SIG-M5 treated with dmso at 0.1 percent for 504 hours (cell line): ENCODE measurements at regions not wholly inside any gene's neighbourhood (a gene's known extent, or its start where the extent isn't known, plus 50 kb on each side); places are given as distances from the start of the nearest gene placed in this dataset.
"Not testable (repeated sequence)": the region's sequence is repeated elsewhere in the genome, so short reads cannot be mapped to it uniquely, and the experiment has no call there.

Source experiments
- DNase-seq: peaks from one replicate; lab custom pipeline; 2025; ENCODE audit not compliant: unreplicated experiment; lab: John Stamatoyannopoulos, UW

DNA sequence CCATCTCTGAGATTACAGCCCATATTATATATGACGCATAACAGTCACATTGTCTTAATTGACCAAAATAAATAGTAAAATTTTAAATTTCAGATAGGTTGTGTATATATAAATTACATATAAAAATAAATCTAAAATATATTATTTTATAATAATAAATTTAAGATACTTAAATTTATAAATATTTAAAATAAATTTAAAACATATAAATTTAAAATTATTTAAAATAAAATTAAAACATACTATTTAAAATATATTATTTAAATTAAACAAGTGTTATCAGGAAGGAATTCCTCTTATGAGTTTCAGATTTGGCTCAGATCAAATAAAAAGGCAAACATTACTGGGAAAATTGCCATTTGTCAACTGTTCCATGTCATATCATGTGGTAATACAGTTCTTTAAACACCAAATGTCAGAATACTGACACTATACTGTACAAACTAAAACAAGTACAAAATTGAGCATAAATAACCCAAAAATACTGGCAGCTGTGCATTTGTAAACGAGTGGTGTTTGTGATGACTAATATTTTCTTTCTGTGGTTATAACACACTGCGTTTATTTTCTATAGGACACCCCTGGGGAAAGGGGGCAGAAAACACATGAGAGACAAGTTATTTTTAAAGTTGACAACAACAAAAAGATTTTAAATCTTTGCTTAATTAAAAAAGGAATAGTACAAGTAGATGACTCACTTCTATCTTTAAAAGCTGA is 71.3 kb upstream of the DGKB start:
- DNase-seq = no peak

DNA sequence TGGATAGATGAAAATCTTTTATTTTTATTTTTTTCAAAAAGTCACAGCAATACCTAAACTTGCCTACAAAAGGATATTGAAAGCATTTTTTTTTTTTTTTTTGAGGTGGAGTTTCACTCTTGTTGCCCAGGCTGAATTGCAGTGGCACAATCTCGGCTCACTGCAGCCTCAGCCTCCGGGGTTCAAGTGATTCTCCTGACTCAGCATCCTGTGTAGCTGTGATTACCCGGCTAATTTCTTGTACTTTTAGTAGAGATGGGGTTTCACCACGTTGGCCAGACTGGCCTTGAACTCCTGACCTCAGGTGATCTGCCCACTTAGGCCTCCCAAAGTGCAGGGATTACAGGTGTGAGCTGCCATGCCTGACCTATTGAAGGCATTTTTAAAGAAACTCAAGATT is 69.1 kb upstream of the DGKB start:
- not testable (repeated sequence) for DNase-seq

GRCh38 chr7:14967376-14967775 is 64.8 kb upstream of the DGKB start:
- not testable (repeated sequence) for DNase-seq

DNA sequence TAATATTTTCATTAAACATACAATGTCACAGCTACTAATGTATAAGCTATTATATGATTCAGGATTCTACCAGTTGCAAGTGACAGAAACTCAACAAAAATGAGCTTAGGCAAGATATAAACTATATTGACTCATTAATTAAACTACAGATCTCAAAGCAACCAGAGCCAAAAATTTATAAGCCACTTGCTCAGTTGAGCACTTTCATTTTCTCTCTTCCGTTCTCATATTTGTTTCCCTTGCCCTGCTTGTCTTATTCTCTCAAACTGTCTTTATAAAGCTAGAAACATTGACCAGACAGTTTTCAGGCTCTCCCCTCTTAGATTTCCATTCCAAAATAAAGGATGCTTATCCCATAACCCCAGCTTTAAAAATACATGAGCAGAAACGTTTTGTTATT is 60.2 kb upstream of the DGKB start:
- DNase-seq = no peak

DNA sequence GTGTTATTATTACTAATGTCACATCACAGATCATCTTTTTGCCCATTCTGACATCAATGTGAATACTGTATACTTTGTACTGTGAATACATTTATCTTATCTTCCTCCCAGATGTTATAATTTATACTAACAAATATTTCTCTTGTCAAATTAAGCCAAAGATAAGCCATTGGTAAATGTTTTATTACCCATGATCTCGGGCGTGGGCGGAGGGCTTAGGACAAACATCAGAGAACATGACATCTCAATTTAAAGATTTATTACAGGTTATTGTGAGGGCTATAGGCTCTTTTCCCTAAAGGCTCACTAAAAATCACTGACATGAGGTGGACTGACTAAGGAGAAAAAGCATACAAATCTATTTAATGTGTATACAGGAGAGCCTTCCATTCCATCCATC is 58.2 kb upstream of the DGKB start:
- DNase-seq = no peak

- DNase-seq = no peak
These were observed 56.8 kb upstream of the DGKB start for GRCh38 chr7:14959339-14959738.

- no peak for DNase-seq
These were observed 51.5 kb upstream of the DGKB start for GRCh38 chr7:14954035-14954434.
